MM.1S (cell line): ENCODE measurements at regions not wholly inside any gene's neighbourhood (a gene's known extent, or its start where the extent isn't known, plus 50 kb on each side); places are given as distances from the start of the nearest gene placed in this dataset.

ENCODE experiments used
- EZH2 ChIP-seq: fragments of 300-600 bp; sonication (generic); optimal IDR thresholded peaks from 2 replicates; pipeline ENCODE3; 2017; ENCODE audit warnings: low read depth, mild to moderate bottlenecking, antibody characterized with exemption, low read length, mixed read lengths
- TF ChIP-seq, protein P1 (sequence below): fragments of 300-600 bp; sonication (generic); IDR thresholded peaks from 2 replicates; pipeline ENCODE4 v1.5.1; 2016; ENCODE audit warnings: antibody characterized with exemption, low read length, mixed read lengths

DNA sequence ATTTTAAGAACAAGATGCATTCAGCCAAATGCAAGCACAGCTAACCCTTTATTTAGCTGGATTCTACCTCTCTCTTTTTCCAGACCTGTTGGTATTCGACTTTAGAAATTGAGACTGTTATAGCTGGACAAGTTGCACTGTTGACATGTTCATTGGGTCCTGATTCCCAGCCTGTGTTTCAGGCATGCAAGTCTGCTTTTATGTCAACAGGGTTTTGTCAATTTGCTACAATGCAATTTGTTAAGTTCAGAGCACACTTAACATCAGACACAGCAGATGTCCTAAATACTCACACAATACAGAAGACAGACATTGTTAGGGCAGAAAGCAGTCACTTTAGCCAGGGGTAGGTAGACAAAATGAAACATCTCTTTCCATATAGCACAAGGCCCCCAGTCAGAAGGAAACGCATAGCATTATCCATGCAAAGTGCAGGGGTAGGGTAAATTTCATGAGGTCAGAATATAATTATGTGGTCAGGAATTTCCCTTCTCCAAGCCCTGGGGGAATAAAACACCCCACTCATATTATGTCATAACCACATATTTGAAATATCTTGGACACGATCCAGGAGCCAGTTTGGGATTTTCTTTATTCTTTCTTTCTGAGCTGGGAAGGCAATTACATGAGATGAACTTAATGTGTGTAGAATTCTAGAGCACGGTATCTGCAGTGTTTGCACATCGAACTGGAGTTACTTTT, 504.1 kb downstream of the NTRK3 start:
- TF ChIP-seq, protein P1, sequence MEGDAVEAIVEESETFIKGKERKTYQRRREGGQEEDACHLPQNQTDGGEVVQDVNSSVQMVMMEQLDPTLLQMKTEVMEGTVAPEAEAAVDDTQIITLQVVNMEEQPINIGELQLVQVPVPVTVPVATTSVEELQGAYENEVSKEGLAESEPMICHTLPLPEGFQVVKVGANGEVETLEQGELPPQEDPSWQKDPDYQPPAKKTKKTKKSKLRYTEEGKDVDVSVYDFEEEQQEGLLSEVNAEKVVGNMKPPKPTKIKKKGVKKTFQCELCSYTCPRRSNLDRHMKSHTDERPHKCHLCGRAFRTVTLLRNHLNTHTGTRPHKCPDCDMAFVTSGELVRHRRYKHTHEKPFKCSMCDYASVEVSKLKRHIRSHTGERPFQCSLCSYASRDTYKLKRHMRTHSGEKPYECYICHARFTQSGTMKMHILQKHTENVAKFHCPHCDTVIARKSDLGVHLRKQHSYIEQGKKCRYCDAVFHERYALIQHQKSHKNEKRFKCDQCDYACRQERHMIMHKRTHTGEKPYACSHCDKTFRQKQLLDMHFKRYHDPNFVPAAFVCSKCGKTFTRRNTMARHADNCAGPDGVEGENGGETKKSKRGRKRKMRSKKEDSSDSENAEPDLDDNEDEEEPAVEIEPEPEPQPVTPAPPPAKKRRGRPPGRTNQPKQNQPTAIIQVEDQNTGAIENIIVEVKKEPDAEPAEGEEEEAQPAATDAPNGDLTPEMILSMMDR, result no peak
- TF ChIP-seq EZH2, result no peak
